Endothelial cell of umbilical vein (primary cell): ENCODE measurements at regions not wholly inside any gene's neighbourhood (a gene's known extent, or its start where the extent isn't known, plus 50 kb on each side); places are given as distances from the start of the nearest gene placed in this dataset.

Experiments
- BruUV-seq: library from RNA; stranded (reverse); fragments of 400-500 nt; replicated peaks from 2 replicates; lab custom pipeline; 2021; lab: Mats Ljungman, UMichigan
- CTCF ChIA-PET: fragments of 300-600, 350-600 bp; sonication (Branson Sonifier 250); formaldehyde crosslinking; loops from one replicate; lab custom pipeline; 2021; ENCODE audit warnings: antibody characterized with exemption, inconsistent platforms; lab: Charles Lee
- POLR2A ChIA-PET: fragments of 300-600, 350-600 bp; sonication (Branson Sonifier 250); formaldehyde crosslinking; loops from one replicate; lab custom pipeline; 2021; ENCODE audit warnings: antibody characterized with exemption, inconsistent platforms; lab: Charles Lee
- DNase-seq: peaks from one replicate; pipeline ENCODE4 v3.0.0-alpha.2; 2011; ENCODE audit warnings: low read depth, low spot score
- FAIRE-seq: peaks from 2 replicates; lab custom pipeline; 2011; peaks lifted over from hg19 to GRCh38; lab: Jason Lieb, UNC
- H2AFZ ChIP-seq: 2 replicates; pipeline ENCODE4 v1.6.0; 2012; ENCODE audit warnings: low read depth, low read length, control low read depth, inconsistent platforms
- H3K27ac ChIP-seq: 2 replicates; pipeline ENCODE4 v1.5.1; 2011; ENCODE audit warnings: low read depth, mild to moderate bottlenecking, control low read depth, low read length, moderate library complexity; ENCODE audit not compliant: insufficient read depth
- H3K27me3 ChIP-seq, 2 experiments: 2 replicates each; pipeline versions ENCODE4 v1.6.0 to v1.6.1; 2011; ENCODE audit warnings: low read length in 2 of 2, mixed read lengths in 1 of 2; ENCODE audit not compliant: control insufficient read depth in 2 of 2, insufficient read depth in 2 of 2
- H3K36me3 ChIP-seq, 2 experiments: 2 replicates in 1 of 2; 3 replicates in 1 of 2; pipeline ENCODE4 v1.5.1; 2011; ENCODE audit warnings: low read length in 2 of 2, mild to moderate bottlenecking in 1 of 2, moderate library complexity in 1 of 2; ENCODE audit not compliant: control insufficient read depth in 2 of 2, insufficient read depth in 2 of 2; ENCODE audit errors: extremely low read depth in 1 of 2
- H3K4me1 ChIP-seq: 3 replicates; pipeline ENCODE4 v1.5.1; 2011; ENCODE audit warnings: mild to moderate bottlenecking, low read length; ENCODE audit not compliant: control insufficient read depth, insufficient read depth; ENCODE audit errors: extremely low read depth
- H3K4me2 ChIP-seq: 2 replicates; pipeline ENCODE4 v1.6.1; 2011; ENCODE audit warnings: low read length, control low read depth, mixed read lengths; ENCODE audit not compliant: insufficient read depth
- H3K4me3 ChIP-seq, 3 experiments: fragments of 200-600 bp in 1 of 3; sonication (generic), shearing (Covaris generic) in 1 of 3; replicated peaks in 1 of 3; 2 replicates each; pipeline ENCODE4 v1.5.1; 2011 to 2016; ENCODE audit warnings: control low read depth in 3 of 3, low read length in 3 of 3, mild to moderate bottlenecking in 2 of 3, inconsistent platforms in 1 of 3, low read depth in 1 of 3, moderate library complexity in 1 of 3; ENCODE audit not compliant: insufficient read depth in 1 of 3
- H3K79me2 ChIP-seq: 2 replicates; pipeline ENCODE4 v1.6.0; 2012; ENCODE audit warnings: low read length, inconsistent platforms; ENCODE audit not compliant: control insufficient read depth, insufficient read depth
- H3K9ac ChIP-seq: replicated peaks from 2 replicates; pipeline ENCODE3; 2011; ENCODE audit warnings: low read length, control low read depth; ENCODE audit not compliant: insufficient read depth; ENCODE audit errors: extremely low read depth
- H3K9me1 ChIP-seq: replicated peaks from 3 replicates; pipeline ENCODE4 v1.6.0; 2011; ENCODE audit warnings: mild to moderate bottlenecking, low read length; ENCODE audit not compliant: control insufficient read depth, insufficient read depth; ENCODE audit errors: extremely low read depth
- H3K9me3 ChIP-seq: replicated peaks from 2 replicates; pipeline ENCODE4 v1.5.1; 2012; ENCODE audit warnings: low read length, inconsistent platforms; ENCODE audit not compliant: control insufficient read depth, insufficient read depth
- H4K20me1 ChIP-seq: replicated peaks from 2 replicates; pipeline ENCODE3; 2011; ENCODE audit warnings: mild to moderate bottlenecking, low read length; ENCODE audit not compliant: control insufficient read depth, insufficient read depth; ENCODE audit errors: extremely low read depth
- EZH2 ChIP-seq: IDR thresholded peaks from 2 replicates; pipeline ENCODE4 v1.6.1; 2012; ENCODE audit warnings: borderline replicate concordance, low read depth, mild to moderate bottlenecking, moderate library complexity, low read length, inconsistent platforms; ENCODE audit not compliant: severe bottlenecking
- FOS ChIP-seq: IDR thresholded peaks from 2 replicates; pipeline ENCODE4 v1.6.1; 2011; ENCODE audit warnings: mild to moderate bottlenecking, low read length, moderate library complexity, borderline replicate concordance; ENCODE audit not compliant: insufficient read depth
- GATA2 ChIP-seq: IDR thresholded peaks from 2 replicates; pipeline ENCODE4 v1.7.0; 2011; ENCODE audit warnings: low read depth, mild to moderate bottlenecking, moderate library complexity, mixed read lengths, low read length; ENCODE audit not compliant: insufficient read length, insufficient read depth
- JUN ChIP-seq: IDR thresholded peaks from 2 replicates; pipeline ENCODE4 v1.6.1; 2011; ENCODE audit warnings: borderline replicate concordance, low read depth; ENCODE audit not compliant: insufficient read length, insufficient read depth
- MYC ChIP-seq: IDR thresholded peaks from one replicate; pipeline ENCODE4 v1.6.1; 2011; ENCODE audit warnings: mild to moderate bottlenecking, low read depth, low read length
- POLR2A ChIP-seq: IDR thresholded peaks from 2 replicates; pipeline ENCODE4 v1.6.1; 2012; ENCODE audit warnings: low read depth, mild to moderate bottlenecking, control low read depth, low read length
- POLR2AphosphoS5 ChIP-seq: IDR thresholded peaks from 2 replicates; pipeline ENCODE4 v1.6.1; 2012; ENCODE audit warnings: low read depth, mild to moderate bottlenecking, control low read depth, low read length, moderate library complexity; ENCODE audit not compliant: insufficient read depth
- dilution Hi-C: fragments of 300-500 bp; cut with MboI; formaldehyde crosslinking; loops from one replicate; pipeline ENCODE4 v1.15.0; 2019; ENCODE audit warnings: low sequenced_read_pairs; ENCODE audit not compliant: extremely low pct_ligation_motif_present
- intact Hi-C: fragments of 100-400 bp; cut with micrococcal nuclease; formaldehyde crosslinking; loops from one replicate; pipeline ENCODE4 v1.10.0; 2022
- TF ChIP-seq, protein P1 (sequence below): IDR thresholded peaks from 2 replicates; pipeline ENCODE4 v1.6.1; 2011; ENCODE audit not compliant: insufficient read depth, insufficient read length
- TF ChIP-seq, protein P2 (sequence below), 2 donors: IDR thresholded peaks; 1 replicate in 1 of 2; 2 replicates in 1 of 2; pipeline ENCODE4 v1.5.1; 2011; ENCODE audit warnings: low read length in 2 of 2, mild to moderate bottlenecking in 2 of 2, moderate library complexity in 2 of 2, control low read depth in 1 of 2, inconsistent platforms in 1 of 2, low read depth in 1 of 2; ENCODE audit not compliant: insufficient read depth in 1 of 2; ENCODE audit errors: extremely low read depth in 1 of 2

DNA sequence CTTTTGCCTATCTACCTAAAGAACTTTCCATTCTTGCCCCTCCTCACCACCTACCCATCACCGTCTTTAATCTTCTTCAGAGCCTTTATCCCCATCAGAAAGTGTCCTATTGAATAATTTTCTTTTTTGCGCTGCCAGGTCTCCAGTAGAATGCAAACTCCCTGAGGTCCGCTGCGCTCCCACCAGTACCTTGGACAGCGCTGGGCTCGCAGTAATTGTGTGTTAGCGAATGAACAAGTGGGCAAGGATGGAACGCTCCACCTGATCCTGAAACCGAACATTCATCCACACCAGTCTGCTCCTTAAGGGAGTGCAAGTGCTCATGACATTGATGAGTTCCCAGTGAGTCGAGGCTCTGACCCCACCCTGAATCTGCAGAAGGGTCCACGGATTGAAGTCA is 391.2 kb downstream of the CDH26 start:
- Histone ChIP-seq H3K4me2 (no peak overlapping the region), H3K9me3 (peaks cover 12% of the 10 kb centered on the region), H3K36me3 (no peaks in the 10 kb centered on the region), H3K4me3 (no peak overlapping the region), H3K9me1 (no peaks in the 10 kb centered on the region), H3K27ac (no peak overlapping the region), H3K79me2 (no peaks in the 10 kb centered on the region), H4K20me1 (no peaks in the 10 kb centered on the region), H3K27me3 (no peaks in the 10 kb centered on the region), H2AFZ (no peak overlapping the region), H3K4me1 (no peaks in the 10 kb centered on the region), H3K9ac (no peak overlapping the region)
- ChIA-PET CTCF (no interaction called here), POLR2A (no interaction called here)
- TF ChIP-seq EZH2 (no peak), GATA2 (no peak), POLR2A (no peak), POLR2AphosphoS5 (no peak)
- TF ChIP-seq, protein P1, sequence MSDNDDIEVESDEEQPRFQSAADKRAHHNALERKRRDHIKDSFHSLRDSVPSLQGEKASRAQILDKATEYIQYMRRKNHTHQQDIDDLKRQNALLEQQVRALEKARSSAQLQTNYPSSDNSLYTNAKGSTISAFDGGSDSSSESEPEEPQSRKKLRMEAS: no peak
- no peak for FAIRE-seq
- dilution Hi-C loops: no loop called here
- BruUV-seq: no TSS peak
- intact Hi-C loops: no loop called here
- no peak for DNase-seq

DNA sequence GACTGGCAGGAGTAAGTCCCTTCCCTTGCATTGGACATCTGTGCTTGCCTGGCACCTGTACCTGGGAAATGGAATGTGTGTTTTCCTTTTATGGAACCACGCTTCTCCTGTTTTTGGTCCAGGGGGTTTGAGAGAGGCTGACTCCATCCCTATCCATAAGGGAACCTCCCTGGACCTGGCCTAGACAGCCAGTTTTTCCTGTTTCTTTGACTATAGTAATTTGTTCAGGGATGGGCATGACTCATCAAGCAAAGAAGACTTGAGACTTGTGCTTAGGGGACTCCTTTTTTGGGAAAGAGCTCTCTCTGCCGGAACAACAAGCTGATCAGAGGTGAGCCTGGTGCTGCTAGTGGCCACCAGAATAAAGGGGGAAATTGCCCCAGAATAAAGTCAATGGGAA is 393.8 kb downstream of the CDH26 start:
- TF ChIP-seq POLR2AphosphoS5 (no peak), GATA2 (no peak), MYC (no peak), EZH2 (no peak), FOS (no peak), JUN (no peak)
- TF ChIP-seq, protein P2, sequence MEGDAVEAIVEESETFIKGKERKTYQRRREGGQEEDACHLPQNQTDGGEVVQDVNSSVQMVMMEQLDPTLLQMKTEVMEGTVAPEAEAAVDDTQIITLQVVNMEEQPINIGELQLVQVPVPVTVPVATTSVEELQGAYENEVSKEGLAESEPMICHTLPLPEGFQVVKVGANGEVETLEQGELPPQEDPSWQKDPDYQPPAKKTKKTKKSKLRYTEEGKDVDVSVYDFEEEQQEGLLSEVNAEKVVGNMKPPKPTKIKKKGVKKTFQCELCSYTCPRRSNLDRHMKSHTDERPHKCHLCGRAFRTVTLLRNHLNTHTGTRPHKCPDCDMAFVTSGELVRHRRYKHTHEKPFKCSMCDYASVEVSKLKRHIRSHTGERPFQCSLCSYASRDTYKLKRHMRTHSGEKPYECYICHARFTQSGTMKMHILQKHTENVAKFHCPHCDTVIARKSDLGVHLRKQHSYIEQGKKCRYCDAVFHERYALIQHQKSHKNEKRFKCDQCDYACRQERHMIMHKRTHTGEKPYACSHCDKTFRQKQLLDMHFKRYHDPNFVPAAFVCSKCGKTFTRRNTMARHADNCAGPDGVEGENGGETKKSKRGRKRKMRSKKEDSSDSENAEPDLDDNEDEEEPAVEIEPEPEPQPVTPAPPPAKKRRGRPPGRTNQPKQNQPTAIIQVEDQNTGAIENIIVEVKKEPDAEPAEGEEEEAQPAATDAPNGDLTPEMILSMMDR (IDR thresholded peaks at IDR 0.05; ENCODE audit: extremely low read depth in 1 of 2, insufficient read depth in 1 of 2, low read depth in 1 of 2, low read length in 2 of 2): no peak
- TF ChIP-seq, protein P1: no peak
- H3K9ac ChIP-seq: no peak overlapping the region
- H3K9me1 ChIP-seq: no peaks in the 10 kb centered on the region
- dilution Hi-C loops: no loop called here
- no peaks in the 10 kb centered on the region for H3K79me2 ChIP-seq
- ChIA-PET POLR2A (no interaction called here), CTCF (no interaction called here)
- no peaks in the 10 kb centered on the region for H3K27me3 ChIP-seq
- BruUV-seq: no TSS peak
- H4K20me1 ChIP-seq: no peaks in the 10 kb centered on the region
- no peak for FAIRE-seq
- H3K4me1 ChIP-seq: no peaks in the 10 kb centered on the region
- H3K4me2 ChIP-seq: no peak overlapping the region
- peaks cover 10% of the 10 kb centered on the region for H3K9me3 ChIP-seq
- H3K27ac ChIP-seq: no peak overlapping the region
- no peak overlapping the region for H3K4me3 ChIP-seq
- H2AFZ ChIP-seq: no peak overlapping the region
- H3K36me3 ChIP-seq: no peaks in the 10 kb centered on the region
- intact Hi-C loops: no loop called here
- DNase-seq: no peak
